Ovary (tissue), 3 donors: ENCODE measurements at regions not wholly inside any gene's neighbourhood (a gene's known extent, or its start where the extent isn't known, plus 50 kb on each side); places are given as distances from the start of the nearest gene placed in this dataset.

Experiments
- EP300 ChIP-seq: sonication (generic); formaldehyde crosslinking; IDR thresholded peaks from one replicate; pipeline ENCODE4 v1.6.1; 2017; ENCODE audit warnings: antibody characterized with exemption
- POLR2A ChIP-seq: fragments of 450-650 bp; IDR thresholded peaks from one replicate; pipeline ENCODE4 v1.6.1; 2017; ENCODE audit warnings: antibody characterized with exemption, mild to moderate bottlenecking, moderate library complexity
- TF ChIP-seq, protein P1 (sequence below), 3 donors: fragments of 450-650 bp in 2 of 3; fragments of 200-600 bp in 1 of 3; IDR thresholded peaks; one replicate each; pipeline versions ENCODE4 v1.5.1 to v1.8.0; 2016 to 2022; ENCODE audit warnings: antibody characterized with exemption in 3 of 3, mild to moderate bottlenecking in 1 of 3
- donor health status: DM: no; HTN: no; CAD: no.

DNA sequence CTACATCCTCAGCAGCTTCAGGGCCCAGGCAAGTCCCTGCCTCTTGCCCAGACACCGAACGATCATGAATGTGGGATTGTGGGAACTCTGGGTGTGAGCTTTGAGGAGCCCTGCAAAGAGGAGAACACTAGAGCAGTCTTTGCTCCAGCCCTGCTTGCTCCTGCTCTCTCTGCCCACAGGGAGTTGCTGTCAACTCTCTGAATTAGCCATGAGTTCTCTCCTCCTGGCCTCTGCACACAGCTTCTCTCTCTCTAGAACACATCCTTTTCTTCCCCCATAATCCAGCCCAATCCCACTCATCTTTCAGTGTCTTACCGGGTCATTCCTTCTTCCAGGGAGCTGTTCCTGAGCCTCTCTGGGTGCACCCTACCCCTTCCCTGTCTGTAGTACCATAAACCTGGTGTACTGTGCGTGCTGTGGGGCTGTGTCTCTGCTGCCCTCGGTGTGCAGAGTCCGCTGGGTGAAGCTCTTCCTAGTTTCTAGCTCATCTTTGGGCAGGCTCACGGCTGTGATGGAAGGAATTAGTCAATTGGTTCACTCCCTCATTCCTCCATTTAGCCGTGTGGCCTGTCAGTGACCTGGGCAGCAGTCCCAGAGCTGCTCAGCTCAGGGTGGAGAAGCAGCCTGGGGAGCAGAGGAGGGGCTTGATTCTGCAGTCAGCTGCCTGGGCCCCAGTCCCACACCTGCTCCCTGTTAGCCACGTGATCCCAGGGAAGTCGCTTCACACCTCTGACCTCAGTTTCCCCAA, 132.9 kb upstream of the HDAC4 start:
- TF ChIP-seq, protein P1, sequence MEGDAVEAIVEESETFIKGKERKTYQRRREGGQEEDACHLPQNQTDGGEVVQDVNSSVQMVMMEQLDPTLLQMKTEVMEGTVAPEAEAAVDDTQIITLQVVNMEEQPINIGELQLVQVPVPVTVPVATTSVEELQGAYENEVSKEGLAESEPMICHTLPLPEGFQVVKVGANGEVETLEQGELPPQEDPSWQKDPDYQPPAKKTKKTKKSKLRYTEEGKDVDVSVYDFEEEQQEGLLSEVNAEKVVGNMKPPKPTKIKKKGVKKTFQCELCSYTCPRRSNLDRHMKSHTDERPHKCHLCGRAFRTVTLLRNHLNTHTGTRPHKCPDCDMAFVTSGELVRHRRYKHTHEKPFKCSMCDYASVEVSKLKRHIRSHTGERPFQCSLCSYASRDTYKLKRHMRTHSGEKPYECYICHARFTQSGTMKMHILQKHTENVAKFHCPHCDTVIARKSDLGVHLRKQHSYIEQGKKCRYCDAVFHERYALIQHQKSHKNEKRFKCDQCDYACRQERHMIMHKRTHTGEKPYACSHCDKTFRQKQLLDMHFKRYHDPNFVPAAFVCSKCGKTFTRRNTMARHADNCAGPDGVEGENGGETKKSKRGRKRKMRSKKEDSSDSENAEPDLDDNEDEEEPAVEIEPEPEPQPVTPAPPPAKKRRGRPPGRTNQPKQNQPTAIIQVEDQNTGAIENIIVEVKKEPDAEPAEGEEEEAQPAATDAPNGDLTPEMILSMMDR (IDR thresholded peaks at IDR 0.05): no peak
- TF ChIP-seq POLR2A (no peak), EP300 (no peak)
